ENCODE measurements at regions not wholly inside any gene's neighbourhood (a gene's known extent, or its start where the extent isn't known, plus 50 kb on each side); places are given as distances from the start of the nearest gene placed in this dataset.

DNA sequence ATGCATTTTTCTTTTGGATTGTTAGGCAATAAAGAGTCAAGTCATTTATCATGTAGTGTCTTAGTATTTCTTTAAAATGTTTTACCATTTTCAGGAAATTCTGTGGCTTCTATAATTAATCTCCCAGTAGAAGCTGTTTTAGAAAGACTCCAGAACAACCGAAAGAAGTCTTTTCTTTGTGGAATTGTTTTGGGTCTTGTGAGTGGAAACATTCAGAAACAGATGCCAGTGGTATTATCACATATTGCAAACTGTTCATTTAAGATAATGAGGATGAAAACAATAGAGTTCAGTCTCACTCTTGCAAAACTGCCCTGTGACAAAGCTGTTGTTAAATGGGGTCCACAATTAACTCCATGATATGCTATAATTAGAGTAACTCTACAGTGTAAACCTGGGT, 211.2 kb upstream of the KIT start (continued):
- TF ChIP-seq CHD7 (IDR thresholded peaks at IDR 0.05; ENCODE audit: insufficient replicate concordance, low read length) = no peak
- no peak for TF ChIP-seq CBX8 (IDR thresholded peaks at IDR 0.05; ENCODE audit: borderline replicate concordance, low read depth, low read length)
- no peak for TF ChIP-seq SP1 (IDR thresholded peaks at IDR 0.05; ENCODE audit: low read depth, low read length)
- no peak for TF ChIP-seq RNF2 (IDR thresholded peaks at IDR 0.05; ENCODE audit: borderline replicate concordance, low read depth, low read length, missing control alignments, poor library complexity, severe bottlenecking)
- TF ChIP-seq CHD2 (IDR thresholded peaks at IDR 0.05; ENCODE audit: low read length) = no peak
- TF ChIP-seq CHD1 (IDR thresholded peaks at IDR 0.05; ENCODE audit: low read depth, low read length) = no peak
- no peak for TF ChIP-seq SP4 (IDR thresholded peaks at IDR 0.05; ENCODE audit: low read length)
